HG03280 (cell line): ENCODE measurements at regions not wholly inside any gene's neighbourhood (a gene's known extent, or its start where the extent isn't known, plus 50 kb on each side); places are given as distances from the start of the nearest gene placed in this dataset.
"Not testable (repeated sequence)": the region's sequence is repeated elsewhere in the genome, so short reads cannot be mapped to it uniquely, and the experiment has no call there.

Experiments used
- ATAC-seq: cut with Tn5 transposase; IDR thresholded peaks from one replicate; pipeline ENCODE4 v1.9.1; 2021; ENCODE audit warnings: mild to moderate bottlenecking, moderate library complexity; ENCODE audit not compliant: unreplicated experiment

DNA sequence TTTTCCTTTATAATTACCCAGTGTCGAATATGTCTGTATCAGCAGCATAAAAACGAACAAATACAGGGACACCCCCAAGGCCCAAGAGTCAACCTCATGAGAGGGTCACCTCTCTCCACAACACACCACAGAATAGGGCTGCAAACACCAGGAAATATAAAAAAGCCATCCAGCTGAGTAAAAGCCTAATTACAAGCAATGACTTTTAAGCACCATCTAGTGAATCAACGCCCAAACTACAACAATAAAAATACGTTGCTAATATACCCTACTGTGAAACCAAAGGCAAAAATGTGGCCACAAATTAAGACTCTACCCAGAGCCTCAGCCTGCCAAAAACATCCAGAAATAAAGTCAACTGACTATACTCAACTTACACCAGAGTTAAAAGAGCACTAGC is 817.9 kb upstream of the NEGR1 start:
- ATAC-seq, result no peak

DNA sequence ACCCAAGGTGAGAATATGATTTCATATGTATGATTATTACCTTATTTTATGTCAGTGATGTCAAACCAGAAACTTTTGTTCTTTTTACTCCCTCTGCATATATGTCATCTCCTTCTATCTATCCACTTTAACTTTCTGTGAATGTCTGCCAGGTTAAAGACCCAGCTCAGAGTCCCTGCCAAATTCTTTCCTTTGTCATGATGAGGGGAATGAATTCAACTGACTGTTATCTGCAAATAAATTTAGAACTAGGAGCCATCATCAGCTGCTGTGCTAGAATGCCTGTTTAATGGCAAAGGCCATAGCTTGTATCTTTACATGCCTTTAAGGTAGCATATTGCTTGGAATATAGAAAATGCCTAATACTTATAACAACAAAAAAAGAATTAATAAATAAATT is 815.6 kb upstream of the NEGR1 start:
- ATAC-seq, result no peak

GRCh38 chr1:73096841-73097240 is 814.5 kb upstream of the NEGR1 start:
- ATAC-seq, result no peak

- ATAC-seq, result no peak
Observed at GRCh38 chr1:73092383-73092782, 810.0 kb upstream of the NEGR1 start.

GRCh38 chr1:73066866-73067265 is 784.5 kb upstream of the NEGR1 start:
- ATAC-seq, result no peak

GRCh38 chr1:73065339-73066041 is 783.2 kb upstream of the NEGR1 start:
- no peak for ATAC-seq

DNA sequence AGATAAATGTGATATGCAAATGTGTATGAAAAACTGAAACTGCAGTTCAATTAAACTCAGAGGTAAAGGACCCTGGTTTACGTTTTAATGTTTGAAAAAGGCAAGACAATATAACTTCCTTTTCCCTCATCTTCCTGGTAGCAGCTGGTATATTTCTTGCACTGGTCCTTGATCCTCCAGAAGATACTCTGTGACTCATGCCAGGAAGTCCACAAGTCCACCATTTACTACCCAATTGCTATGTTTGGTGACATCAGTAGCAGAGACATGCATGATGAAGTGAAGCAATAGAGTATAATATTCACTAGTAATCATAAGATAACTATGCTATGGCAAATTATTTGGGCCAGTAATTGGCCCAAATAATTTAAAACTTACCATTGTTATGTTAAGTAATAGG is 774.5 kb upstream of the NEGR1 start:
- ATAC-seq, result no peak

DNA sequence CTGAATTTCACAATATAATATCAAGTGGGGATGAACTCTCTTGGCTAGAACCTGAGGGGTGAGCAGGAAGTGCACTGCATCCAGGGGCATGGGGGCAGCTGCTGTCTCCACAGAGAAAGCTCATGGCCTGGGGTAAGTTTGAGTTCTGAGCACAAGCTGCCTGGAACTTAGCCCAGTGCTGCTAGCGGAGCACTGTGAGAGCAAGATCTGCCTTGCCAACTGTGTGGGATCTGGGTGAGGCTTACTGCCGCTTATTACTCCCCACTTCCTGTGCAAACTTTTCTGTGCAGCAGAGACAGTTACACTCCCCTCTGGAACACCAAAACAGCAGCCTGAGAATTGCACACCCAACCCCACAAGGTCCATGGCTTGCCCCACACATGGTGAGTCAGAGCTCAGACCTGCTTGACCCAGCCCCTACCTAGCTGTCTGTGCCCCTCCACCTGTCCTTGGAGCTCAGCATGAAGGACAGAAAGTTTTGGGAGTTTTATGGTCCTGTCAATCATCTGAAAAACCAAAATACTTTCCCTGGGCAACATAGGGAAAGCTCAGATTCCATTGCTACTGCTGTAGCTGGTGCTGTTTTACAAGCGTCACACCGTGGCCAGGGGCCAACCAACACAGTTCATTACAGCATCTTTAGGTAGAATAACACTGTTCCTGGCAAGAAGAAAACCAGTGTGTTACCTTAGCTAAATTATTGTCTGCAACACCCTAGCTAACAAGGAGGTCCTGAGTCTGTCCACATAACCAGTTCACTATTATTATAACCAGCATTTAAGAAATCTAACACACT is 762.1 kb upstream of the NEGR1 start:
- ATAC-seq, result no peak

- no peak for ATAC-seq
Observed at GRCh38 chr1:73042403-73042802, 760.1 kb upstream of the NEGR1 start.

GRCh38 chr1:73040811-73041210 is 758.5 kb upstream of the NEGR1 start:
- no peak for ATAC-seq

GRCh38 chr1:73034271-73034670 is 751.9 kb upstream of the NEGR1 start:
- ATAC-seq, result no peak

DNA sequence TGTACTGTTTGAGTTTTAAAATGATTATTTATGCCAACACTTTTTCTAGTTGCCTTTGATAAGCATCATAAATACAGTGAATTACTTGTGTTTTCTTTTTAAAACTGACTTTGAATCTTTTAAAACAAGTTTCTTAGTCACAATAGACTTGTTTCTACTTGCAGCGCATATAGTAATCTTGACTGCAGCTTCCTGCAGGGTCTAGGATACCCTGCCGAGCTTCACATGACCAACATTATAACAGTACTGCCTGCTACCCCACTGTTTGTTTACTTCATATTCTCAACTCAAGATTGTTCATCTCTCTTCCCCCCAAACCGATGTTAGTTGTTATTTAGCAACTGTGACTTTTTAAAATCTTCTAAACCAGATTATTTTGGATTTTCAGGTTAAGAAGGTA is 751.3 kb upstream of the NEGR1 start:
- no peak for ATAC-seq

DNA sequence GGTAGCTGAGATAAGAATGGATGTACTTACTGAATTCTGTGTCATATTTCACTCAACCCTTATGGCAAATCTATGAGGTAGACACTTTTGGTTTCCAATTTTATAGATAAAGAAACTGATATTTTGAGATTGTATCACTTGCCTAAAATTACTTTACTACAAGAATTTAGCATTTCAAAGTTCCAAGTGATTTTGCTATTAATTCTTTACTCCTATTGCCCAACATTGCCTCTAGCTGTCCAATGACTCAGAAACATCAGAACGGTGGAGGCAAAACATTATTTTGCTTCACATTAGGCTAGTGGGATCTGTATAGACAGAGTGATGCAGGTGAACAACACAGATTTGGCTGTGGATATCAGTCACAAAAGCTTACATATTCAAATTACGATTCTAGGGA is 747.2 kb upstream of the NEGR1 start:
- ATAC-seq, result no peak

DNA sequence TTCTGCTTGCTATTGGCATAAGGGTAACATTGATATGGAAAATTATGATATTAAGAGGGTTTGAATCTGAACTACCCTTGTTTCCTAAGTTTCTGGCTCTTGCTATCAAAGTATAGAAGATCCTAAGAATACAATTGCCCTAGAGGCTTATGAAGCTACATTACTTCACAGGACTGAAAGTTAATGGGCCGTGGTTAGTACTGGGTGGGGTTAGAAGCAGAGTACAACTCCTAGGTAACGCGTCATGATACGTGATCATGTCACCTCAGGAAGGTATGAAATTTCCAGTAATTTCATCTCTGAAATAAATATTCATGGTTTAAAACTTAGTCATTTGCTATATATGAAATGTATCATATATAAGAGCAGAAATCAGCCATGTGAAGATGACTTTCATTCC is 743.8 kb upstream of the NEGR1 start:
- no peak for ATAC-seq

DNA sequence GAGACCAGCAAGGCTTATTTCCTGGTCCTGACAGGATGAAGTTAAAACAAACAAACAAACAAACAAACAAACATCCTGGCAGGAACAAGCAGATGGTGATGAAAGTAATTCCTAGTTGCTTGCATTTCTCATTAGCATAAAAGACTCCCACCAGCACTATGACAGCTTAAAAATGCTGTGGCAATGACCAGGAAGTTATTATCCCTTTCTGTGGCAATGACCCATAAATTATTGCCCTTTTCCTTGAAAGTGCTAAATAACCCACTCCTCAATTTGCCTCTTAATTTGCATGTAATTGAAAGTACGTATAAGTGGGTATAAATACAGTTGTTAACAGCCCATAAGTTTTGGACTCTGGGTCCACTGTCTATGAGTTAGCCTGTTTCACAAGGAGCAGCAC is 727.6 kb upstream of the NEGR1 start:
- no peak for ATAC-seq

DNA sequence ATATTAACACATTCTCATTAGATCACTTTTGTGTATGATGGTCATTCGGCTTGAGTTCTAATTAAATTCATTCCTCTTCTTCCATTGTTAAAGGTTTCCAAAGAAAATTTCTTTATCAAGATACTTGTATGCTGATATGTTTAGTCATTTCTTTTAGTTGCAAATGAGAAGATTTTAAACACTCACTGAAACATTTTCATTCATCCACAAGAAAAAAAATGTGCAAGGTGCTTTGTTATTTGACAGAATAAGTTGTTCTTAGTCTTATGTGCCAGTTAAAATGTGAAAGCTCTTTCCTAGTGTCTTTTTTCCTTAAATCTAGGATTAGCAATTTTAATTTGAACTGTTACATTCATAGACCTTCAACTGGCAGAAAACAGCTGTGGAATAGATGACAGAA is 727.0 kb upstream of the NEGR1 start:
- no peak for ATAC-seq

DNA sequence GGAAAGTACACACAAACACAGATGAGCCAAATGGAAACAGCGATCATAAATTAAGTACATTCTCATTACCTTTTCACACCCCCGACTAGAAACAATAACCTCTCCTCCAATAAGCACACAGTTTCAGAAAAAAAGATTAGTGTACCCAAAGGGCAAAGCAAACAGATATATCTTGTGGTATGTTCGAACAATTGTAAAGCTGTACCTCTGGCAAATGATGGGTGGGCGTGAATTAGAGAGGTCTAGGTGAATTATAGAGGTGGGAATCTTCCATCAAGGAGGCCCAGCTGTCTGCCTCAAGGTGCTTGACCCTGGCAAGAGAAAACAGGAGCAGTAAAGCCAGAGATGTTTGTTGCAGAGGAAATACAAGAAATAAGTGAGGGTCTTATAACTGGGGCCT is 715.3 kb upstream of the NEGR1 start:
- ATAC-seq, result no peak

GRCh38 chr1:72997041-72997440 is 714.7 kb upstream of the NEGR1 start:
- ATAC-seq, result no peak

DNA sequence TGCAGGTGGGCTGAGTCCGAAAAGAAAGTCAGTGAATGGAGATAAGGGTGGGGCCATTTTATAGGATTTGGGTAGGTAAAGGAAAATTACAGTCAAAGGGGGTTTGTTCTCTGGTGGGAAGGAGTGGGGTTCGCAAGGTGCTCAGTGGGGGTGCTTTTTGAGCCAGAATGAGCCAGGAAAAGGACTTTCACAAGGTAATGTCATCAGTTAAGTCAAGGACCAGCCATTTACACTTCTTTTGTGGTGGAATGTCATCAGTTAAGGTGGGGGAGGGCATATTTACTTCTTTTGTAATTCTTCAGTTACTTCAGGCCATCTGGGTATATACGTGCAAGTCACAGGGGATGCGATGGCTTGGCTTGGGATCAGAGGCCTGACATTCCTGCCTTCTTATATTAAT is 705.5 kb upstream of the NEGR1 start:
- not testable (repeated sequence) for ATAC-seq

DNA sequence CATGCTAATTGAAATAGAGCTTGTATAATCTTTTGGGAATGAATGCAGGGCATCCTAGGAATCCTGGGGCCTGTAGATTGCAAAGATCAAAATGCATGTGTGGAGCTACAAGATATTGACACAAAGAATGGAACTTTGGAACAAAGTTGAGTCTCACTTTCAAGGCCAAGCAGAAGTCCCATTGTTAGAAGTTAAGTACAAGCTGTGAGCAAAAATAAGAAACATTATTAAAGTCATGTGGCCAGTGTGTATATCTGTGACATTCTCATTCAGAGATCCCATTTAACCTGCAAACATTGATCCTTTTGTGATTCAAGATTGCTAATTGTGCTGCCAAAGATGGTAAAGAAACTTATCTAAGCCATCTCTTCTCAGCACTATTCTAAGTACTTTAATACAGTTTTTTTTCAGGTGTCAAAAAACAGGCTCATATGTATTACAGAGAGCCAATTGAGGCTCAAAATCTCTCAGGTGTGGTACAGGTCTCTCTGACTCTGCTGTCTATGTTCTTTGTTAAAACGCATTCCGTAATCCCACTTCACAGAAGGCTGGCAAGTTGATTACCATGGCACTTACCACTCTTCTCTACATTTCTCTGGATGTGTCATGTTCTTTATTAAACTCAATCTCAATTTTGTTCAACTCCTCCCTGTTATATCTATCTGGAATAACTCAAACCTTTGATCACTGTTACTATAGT is 704.4 kb upstream of the NEGR1 start:
- no peak for ATAC-seq

DNA sequence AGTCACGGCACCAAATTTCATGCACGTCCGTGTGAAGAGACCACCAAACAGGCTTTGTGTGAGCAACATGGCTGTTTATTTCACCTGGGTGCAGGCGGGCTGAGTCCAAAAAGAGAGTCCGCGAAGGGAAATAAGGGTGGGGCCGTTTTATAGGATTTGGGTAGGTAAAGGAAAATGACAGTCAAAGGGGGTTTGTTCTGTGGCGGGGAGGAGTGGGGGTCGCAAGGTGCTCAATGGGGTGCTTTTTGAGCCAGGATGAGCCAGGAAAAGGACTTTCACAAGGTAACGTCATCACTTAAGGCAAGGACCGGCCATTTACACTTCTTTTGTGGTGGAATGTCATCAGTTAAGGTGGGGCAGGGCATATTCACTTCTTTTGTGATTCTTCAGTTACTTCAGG is 702.7 kb upstream of the NEGR1 start:
- ATAC-seq, result not testable (repeated sequence)

GRCh38 chr1:72983011-72983410 is 700.7 kb upstream of the NEGR1 start:
- not testable (repeated sequence) for ATAC-seq
